H1 (cell line): ENCODE measurements at regions not wholly inside any gene's neighbourhood (a gene's known extent, or its start where the extent isn't known, plus 50 kb on each side); places are given as distances from the start of the nearest gene placed in this dataset.

ENCODE experiments used
- ATF3 ChIP-seq: IDR thresholded peaks from 2 replicates; pipeline ENCODE4 v1.6.1; 2011; ENCODE audit warnings: low read depth, mild to moderate bottlenecking, low read length; ENCODE audit not compliant: insufficient read depth
- KDM5A ChIP-seq: fragments of 200-600 bp; IDR thresholded peaks from 2 replicates; pipeline ENCODE4 v1.7.1; 2012; ENCODE audit warnings: mild to moderate bottlenecking, low read length, inconsistent platforms, mixed read lengths
- NANOG ChIP-seq: IDR thresholded peaks from 2 replicates; pipeline ENCODE4 v1.6.1; 2011; ENCODE audit warnings: low read length, low read depth, mild to moderate bottlenecking, inconsistent platforms; ENCODE audit not compliant: insufficient read depth, poor library complexity, severe bottlenecking
- RNF2 ChIP-seq: fragments of 200-900, 300-1000 bp; sonication (generic); IDR thresholded peaks from 2 replicates; pipeline ENCODE4 v1.7.1; 2016; ENCODE audit warnings: borderline replicate concordance, low read depth, mild to moderate bottlenecking, antibody characterized with exemption, low read length; ENCODE audit not compliant: poor library complexity, severe bottlenecking; ENCODE audit errors: missing control alignments
- TF ChIP-seq, protein P1 (sequence below): IDR thresholded peaks from 2 replicates; pipeline ENCODE4 v1.6.1; 2012; ENCODE audit warnings: inconsistent platforms

GRCh38 chr11:128235958-128236357, 351.4 kb downstream of the ETS1 start (continued):
- no peak for TF ChIP-seq RNF2
- TF ChIP-seq KDM5A, result no peak
- no peak for TF ChIP-seq ATF3
- TF ChIP-seq NANOG, result no peak
- TF ChIP-seq, protein P1, sequence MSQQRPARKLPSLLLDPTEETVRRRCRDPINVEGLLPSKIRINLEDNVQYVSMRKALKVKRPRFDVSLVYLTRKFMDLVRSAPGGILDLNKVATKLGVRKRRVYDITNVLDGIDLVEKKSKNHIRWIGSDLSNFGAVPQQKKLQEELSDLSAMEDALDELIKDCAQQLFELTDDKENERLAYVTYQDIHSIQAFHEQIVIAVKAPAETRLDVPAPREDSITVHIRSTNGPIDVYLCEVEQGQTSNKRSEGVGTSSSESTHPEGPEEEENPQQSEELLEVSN, result no peak
- TF ChIP-seq, all 59 proteins: peak for 0
